GM18502 (cell line): ENCODE measurements at regions not wholly inside any gene's neighbourhood (a gene's known extent, or its start where the extent isn't known, plus 50 kb on each side); places are given as distances from the start of the nearest gene placed in this dataset.
"Not testable (repeated sequence)": the region's sequence is repeated elsewhere in the genome, so short reads cannot be mapped to it uniquely, and the experiment has no call there.

Source experiments
- ATAC-seq: cut with Tn5 transposase; IDR thresholded peaks from one replicate; pipeline ENCODE4 v1.9.1; 2021; ENCODE audit warnings: mild to moderate bottlenecking; ENCODE audit not compliant: unreplicated experiment, poor library complexity

GRCh38 chr10:6833458-6834011 lies 253.5 kb upstream of the PRKCQ start:
- no peak for ATAC-seq

DNA sequence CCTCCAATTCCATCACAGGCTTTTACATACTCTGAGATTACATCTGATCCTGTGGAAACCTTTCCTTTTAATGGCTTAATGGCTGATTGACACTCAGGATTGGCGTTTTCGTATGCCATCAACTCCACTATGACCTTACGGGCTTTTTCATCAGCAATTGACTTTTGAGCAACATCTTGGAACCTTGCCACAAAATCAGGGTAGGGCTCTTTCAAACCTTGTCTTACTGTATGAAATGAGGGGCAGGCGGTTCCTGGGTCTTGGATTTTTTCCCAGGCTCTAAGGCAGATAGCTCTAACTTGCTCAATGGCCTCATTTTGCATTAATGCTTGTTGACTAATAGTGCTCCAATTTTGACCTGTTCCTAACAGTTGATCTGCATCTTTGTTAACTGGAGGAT lies 250.9 kb upstream of the PRKCQ start:
- not testable (repeated sequence) for ATAC-seq

DNA sequence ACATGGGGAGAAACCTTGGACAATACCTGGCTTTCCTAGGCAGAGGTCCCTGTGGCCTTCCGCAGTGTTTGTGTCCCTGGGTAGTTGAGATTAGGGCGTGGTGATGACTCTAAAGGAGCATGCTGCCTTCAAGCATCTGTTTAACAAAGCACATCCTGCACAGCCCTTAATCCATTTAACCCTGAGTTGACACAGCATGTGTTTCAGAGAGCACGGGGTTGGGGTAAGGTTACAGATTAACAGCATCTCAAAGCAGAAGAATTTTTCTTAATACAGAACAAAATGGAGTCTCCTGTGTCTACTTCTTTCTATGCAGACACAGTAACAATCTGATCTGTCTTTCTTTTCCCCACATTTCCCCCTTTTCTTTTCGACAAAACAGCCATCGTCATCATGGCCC lies 244.7 kb upstream of the PRKCQ start:
- ATAC-seq = not testable (repeated sequence)

DNA sequence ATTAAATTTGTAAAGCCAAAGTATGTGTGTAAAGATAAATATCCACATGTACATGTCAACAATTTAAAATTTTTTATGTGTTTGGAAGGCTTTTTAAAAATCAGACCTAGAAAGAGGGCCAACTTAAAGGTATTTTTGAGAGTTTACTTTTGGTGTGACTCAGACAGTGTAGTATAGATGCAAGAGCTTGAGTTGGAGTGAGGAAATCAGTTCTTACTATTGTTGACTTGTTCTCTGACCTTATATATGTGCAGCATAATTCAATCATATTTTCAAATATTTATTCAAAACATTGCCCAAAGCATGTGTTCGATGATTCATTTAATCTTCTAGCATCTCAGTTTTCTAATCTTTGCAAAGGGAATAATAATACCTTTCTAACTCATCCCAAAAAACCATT lies 243.7 kb upstream of the PRKCQ start:
- ATAC-seq = no peak

- no peak for ATAC-seq
These were observed 239.2 kb upstream of the PRKCQ start for GRCh38 chr10:6819301-6819700.

DNA sequence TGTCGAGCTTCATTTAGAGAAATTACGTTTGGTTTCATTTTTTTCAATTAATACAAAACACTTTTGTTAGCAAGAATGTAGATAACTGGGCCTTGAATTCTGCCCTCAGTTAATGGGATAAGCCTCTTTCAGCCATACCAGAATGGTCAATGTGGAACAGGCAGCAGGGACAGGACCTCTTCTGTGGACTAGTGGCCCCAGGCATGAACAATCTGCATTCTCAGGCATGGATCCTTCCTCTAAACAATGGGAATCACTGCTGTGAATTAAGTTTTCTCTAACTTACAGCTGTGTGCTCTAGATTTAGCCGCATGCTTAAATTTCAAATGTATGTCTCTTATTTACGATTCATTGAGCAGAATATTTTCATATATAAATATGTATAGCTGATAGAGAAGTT lies 237.7 kb upstream of the PRKCQ start:
- no peak for ATAC-seq

GRCh38 chr10:6815346-6815745 lies 235.3 kb upstream of the PRKCQ start:
- no peak for ATAC-seq

- no peak for ATAC-seq
These were observed 233.8 kb upstream of the PRKCQ start for GRCh38 chr10:6813856-6814255.

- ATAC-seq = no peak
These were observed 233.2 kb upstream of the PRKCQ start for GRCh38 chr10:6813306-6813705.

- no peak for ATAC-seq
These were observed 231.1 kb upstream of the PRKCQ start for GRCh38 chr10:6811153-6811552.

DNA sequence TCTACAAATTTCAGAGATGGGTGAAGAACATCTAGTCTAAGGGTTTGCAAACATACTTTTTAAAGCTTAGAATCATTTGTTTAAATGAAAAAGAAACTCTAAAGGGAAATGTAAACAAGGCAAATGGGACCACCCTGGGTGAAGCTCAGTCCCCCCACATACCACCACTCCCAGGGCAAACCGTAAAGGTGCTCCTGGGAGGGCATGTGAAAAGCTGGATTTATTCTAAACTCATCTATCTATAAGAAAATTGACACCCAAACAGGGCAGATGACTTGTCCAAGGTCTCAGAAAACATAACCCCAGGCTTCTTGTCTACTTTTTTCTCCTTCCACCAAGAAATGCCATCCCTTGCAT lies 223.3 kb upstream of the PRKCQ start:
- no peak for ATAC-seq

GRCh38 chr10:6802759-6803426 lies 222.8 kb upstream of the PRKCQ start:
- no peak for ATAC-seq

DNA sequence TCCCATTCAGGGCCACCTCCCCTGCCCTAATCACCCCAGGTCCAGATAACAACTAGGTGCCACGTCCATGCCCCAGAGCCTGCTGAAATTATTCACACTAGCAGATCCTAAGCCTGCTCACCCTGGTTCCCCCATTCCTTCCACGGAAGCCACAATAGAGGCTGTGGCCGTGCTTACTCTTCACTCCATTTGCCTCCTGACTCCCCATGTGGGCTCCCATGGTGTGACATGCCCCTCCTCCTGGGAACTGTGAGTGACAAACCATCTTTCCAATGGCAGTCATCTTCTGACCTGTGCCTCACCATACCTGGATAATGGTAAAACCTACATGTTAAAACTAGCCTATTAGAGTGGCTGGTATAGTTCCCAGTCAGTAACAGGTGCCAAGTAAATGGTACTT lies 216.2 kb upstream of the PRKCQ start:
- ATAC-seq = no peak

GRCh38 chr10:6795541-6795940 lies 215.5 kb upstream of the PRKCQ start:
- ATAC-seq = no peak

DNA sequence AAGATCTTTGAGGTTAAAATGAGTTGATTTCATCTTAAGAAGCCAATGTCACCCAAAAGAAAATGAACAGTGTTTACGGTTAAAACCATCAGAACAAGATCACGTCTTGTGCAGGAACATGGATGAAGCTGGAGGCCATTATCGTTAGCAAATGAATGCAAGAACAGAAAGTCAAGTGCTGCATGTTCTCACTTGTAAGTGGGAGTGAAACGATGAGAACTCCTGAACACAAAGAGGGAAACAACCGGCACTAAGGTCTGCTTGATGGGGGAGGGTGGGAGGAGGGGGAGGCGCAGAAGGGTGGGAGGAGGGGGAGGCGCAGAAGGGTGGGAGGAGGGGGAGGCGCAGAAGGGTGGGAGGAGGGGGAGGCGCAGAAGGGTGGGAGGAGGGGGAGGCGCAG lies 214.8 kb upstream of the PRKCQ start:
- not testable (repeated sequence) for ATAC-seq

- ATAC-seq = no peak
These were observed 214.4 kb upstream of the PRKCQ start for GRCh38 chr10:6794441-6794840.

GRCh38 chr10:6788731-6789130 lies 208.7 kb upstream of the PRKCQ start:
- no peak for ATAC-seq

DNA sequence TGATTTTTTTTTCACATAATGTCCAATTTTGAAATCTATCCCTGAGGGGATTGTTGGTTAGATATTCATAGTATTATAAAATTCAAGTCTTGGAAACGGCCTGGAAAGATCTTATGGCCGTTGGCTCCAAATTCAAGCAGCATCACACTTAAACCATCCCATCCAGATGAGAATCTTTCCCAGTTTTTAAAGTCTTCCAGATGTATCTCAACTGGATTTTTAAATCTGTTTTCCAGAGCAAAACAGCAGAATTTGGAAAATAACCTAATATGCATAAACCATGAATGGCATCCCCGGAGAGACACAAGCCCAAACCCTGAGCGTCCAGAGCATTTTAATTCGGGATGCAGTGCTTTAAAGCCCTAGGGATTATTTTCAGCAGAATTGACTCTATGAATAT lies 208.2 kb upstream of the PRKCQ start:
- no peak for ATAC-seq

DNA sequence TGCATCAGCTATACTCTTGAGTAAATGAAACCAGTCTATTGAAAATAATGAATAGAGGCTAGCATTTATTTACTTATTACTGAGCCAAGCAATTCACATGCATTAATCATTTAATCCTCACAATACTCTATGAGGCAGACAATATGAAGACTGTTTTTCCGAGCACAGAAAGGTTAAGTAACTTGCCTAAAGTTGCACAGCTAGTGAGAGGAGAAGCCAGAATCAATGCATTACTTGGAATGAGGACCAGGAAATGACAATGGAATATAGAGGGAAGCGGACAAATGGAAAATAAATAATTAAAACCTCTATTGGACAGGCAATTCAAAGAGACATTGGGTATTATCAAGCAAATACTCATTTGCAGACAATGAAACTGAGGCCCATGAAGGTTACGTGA lies 207.6 kb upstream of the PRKCQ start:
- ATAC-seq = no peak

DNA sequence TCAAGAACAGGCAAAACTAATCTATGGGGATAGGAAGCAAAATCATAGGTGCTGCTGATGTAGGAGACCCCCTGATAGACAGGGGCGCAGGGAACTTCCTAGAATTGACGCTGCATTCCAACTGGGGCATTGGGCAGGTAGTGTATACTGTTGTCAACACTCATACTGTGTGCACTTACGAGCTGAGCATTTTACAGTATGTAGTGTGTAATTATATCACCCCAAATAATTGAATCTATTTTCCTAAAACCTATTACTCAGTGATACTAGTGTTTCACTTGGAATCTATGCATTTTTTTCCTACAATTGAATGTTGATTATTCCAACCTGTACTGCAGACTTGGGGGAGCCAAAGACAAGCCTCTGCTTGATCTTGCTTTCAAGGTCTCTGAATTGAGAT lies 207.0 kb upstream of the PRKCQ start:
- ATAC-seq = no peak

DNA sequence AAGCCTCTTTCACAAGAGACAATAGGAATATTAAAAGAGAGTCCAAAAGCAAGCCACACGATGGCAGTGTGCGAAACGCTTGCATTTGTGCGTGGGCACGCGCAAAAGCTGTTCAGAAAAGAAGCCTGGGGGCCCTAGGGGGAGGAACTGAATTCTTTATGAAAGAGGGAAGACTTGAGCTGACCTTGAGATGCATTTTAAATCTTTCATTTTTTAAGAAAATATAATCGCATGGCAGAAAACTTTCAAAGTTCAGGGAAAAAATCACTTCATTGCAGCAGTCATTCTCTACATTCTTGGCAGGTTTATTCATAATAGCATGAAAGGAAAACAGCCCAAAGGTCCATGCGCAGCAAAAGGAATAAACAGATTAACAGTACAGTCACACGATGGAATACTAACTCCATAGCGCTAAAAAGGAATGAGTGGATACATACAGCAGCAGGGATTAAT lies 206.5 kb upstream of the PRKCQ start:
- ATAC-seq = no peak

- ATAC-seq = not testable (repeated sequence)
These were observed 204.4 kb upstream of the PRKCQ start for GRCh38 chr10:6784429-6784828.
